ENCODE measurements at regions not wholly inside any gene's neighbourhood (a gene's known extent, or its start where the extent isn't known, plus 50 kb on each side); places are given as distances from the start of the nearest gene placed in this dataset.

- DNase-seq, result no peak
Observed at GRCh38 chr7:80288175-80289122, 153.8 kb downstream of the GNAI1 start.

- no peak for DNase-seq
Observed at GRCh38 chr7:80287400-80288174, 153.0 kb downstream of the GNAI1 start.

GRCh38 chr7:80286611-80287010 lies 152.0 kb downstream of the GNAI1 start:
- DNase-seq, result no peak

- DNase-seq, result no peak
Observed at GRCh38 chr7:80284855-80285254, 150.2 kb downstream of the GNAI1 start.

- DNase-seq, result no peak
Observed at GRCh38 chr7:80279760-80280159, 145.1 kb downstream of the GNAI1 start.

GRCh38 chr7:80278737-80279136 lies 144.1 kb downstream of the GNAI1 start:
- no peak for DNase-seq

GRCh38 chr7:80277434-80278427 lies 143.1 kb downstream of the GNAI1 start:
- no peak for DNase-seq

Measured in CD4-positive, alpha-beta T cell treated with Interleukin-17A for 1 hour (primary cell).